CD14-positive monocyte (primary cell): ENCODE measurements at regions not wholly inside any gene's neighbourhood (a gene's known extent, or its start where the extent isn't known, plus 50 kb on each side); places are given as distances from the start of the nearest gene placed in this dataset.

Experiments
- DNase-seq, 3 donors: peaks; one replicate each; pipeline ENCODE4 v3.0.0-alpha.2; 2011 to 2022
- H2AFZ ChIP-seq: 2 replicates; pipeline ENCODE4 v1.6.0; 2012; ENCODE audit warnings: mild to moderate bottlenecking, low read depth, low read length, inconsistent platforms; ENCODE audit not compliant: insufficient read depth, poor library complexity, severe bottlenecking
- H3K27ac ChIP-seq, 2 donors: 1 replicate in 1 of 2; 2 replicates in 1 of 2; pipeline ENCODE4 v1.5.1; 2012 to 2013; ENCODE audit warnings: low read length in 2 of 2, control low read depth in 1 of 2, inconsistent platforms in 1 of 2, low read depth in 1 of 2, mild to moderate bottlenecking in 1 of 2
- H3K27me3 ChIP-seq, 2 donors: one replicate each; pipeline versions ENCODE4 v1.6.0 to v1.6.1; 2011 to 2013; ENCODE audit warnings: low read length in 2 of 2; ENCODE audit not compliant: control insufficient read depth in 2 of 2, insufficient read depth in 2 of 2
- H3K36me3 ChIP-seq, 2 donors: replicated peaks in 1 of 2; 1 replicate in 1 of 2; 2 replicates in 1 of 2; pipeline versions ENCODE4 v1.5.1 to v1.6.1; 2012 to 2013; ENCODE audit warnings: low read length in 2 of 2, control low read depth in 1 of 2, inconsistent platforms in 1 of 2, mild to moderate bottlenecking in 1 of 2; ENCODE audit not compliant: insufficient read depth in 2 of 2, control insufficient read depth in 1 of 2
- H3K4me1 ChIP-seq, 2 donors: 1 replicate in 1 of 2; 2 replicates in 1 of 2; pipeline versions ENCODE4 v1.5.1 to v1.6.1; 2012 to 2013; ENCODE audit warnings: low read length in 2 of 2, control low read depth in 1 of 2, inconsistent platforms in 1 of 2, mild to moderate bottlenecking in 1 of 2, moderate library complexity in 1 of 2; ENCODE audit not compliant: insufficient read depth in 2 of 2, control insufficient read depth in 1 of 2
- H3K4me2 ChIP-seq: replicated peaks from 2 replicates; pipeline ENCODE3; 2012; ENCODE audit warnings: low read length, moderate library complexity, mild to moderate bottlenecking; ENCODE audit not compliant: poor library complexity, severe bottlenecking; ENCODE audit errors: extremely low read depth
- H3K4me3 ChIP-seq, 3 experiments: fragments of 200-600 bp in 1 of 3; sonication (generic) in 1 of 3; replicated peaks in 1 of 3; 1 replicate in 2 of 3; 2 replicates in 1 of 3; pipeline ENCODE4 v1.5.1; 2011 to 2013; ENCODE audit warnings: low read length in 3 of 3, mild to moderate bottlenecking in 3 of 3, control low read depth in 2 of 3, low read depth in 2 of 3, inconsistent platforms in 1 of 3, moderate library complexity in 1 of 3
- H3K79me2 ChIP-seq: 2 replicates; pipeline ENCODE4 v1.6.0; 2012; ENCODE audit warnings: mild to moderate bottlenecking, control low read depth, inconsistent platforms, low read length, moderate library complexity; ENCODE audit not compliant: insufficient read depth
- H3K9ac ChIP-seq: 2 replicates; pipeline ENCODE4 v1.6.0; 2017; ENCODE audit warnings: low read length, mild to moderate bottlenecking; ENCODE audit not compliant: insufficient read depth, poor library complexity, severe bottlenecking
- H3K9me3 ChIP-seq, 2 donors: replicated peaks in 1 of 2; 1 replicate in 1 of 2; 2 replicates in 1 of 2; pipeline versions ENCODE4 v1.5.1 to v1.6.1; 2012 to 2013; ENCODE audit warnings: low read length in 2 of 2, control low read depth in 1 of 2; ENCODE audit not compliant: control insufficient read depth in 1 of 2, insufficient read depth in 1 of 2
- H4K20me1 ChIP-seq: 2 replicates; pipeline ENCODE4 v1.6.0; 2012; ENCODE audit warnings: mild to moderate bottlenecking, low read length, control low read depth, moderate library complexity; ENCODE audit not compliant: insufficient read depth
- H3K27ac Mint-ChIP-seq, 7 donors: one replicate each; pipeline ENCODE4 v1.8.0; 2020; ENCODE audit warnings: mild to moderate bottlenecking in 7 of 7, mixed read lengths in 7 of 7, moderate library complexity in 6 of 7, inconsistent platforms in 2 of 7
- H3K27me3 Mint-ChIP-seq, 3 donors: one replicate each; pipeline ENCODE4 v1.8.0; 2021 to 2022; ENCODE audit warnings: low read depth in 3 of 3, mild to moderate bottlenecking in 3 of 3, mixed read lengths in 3 of 3, moderate library complexity in 3 of 3, inconsistent platforms in 1 of 3
- H3K36me3 Mint-ChIP-seq, 2 donors: one replicate each; pipeline ENCODE4 v1.8.0; 2020; ENCODE audit warnings: mixed read lengths in 2 of 2, inconsistent platforms in 1 of 2, mild to moderate bottlenecking in 1 of 2
- H3K4me1 Mint-ChIP-seq: one replicate; pipeline ENCODE4 v1.8.0; 2020; ENCODE audit warnings: mild to moderate bottlenecking, mixed read lengths
- H3K4me3 Mint-ChIP-seq, 2 donors: one replicate each; pipeline ENCODE4 v1.8.0; 2020; ENCODE audit warnings: mild to moderate bottlenecking in 2 of 2, mixed read lengths in 2 of 2, moderate library complexity in 1 of 2
- H3K9me3 Mint-ChIP-seq, 7 donors: one replicate each; pipeline ENCODE4 v1.8.0; 2020 to 2022; ENCODE audit warnings: mixed read lengths in 7 of 7, mild to moderate bottlenecking in 6 of 7, moderate library complexity in 6 of 7, inconsistent platforms in 2 of 7
- CTCF ChIP-seq: fragments of 200-600 bp; IDR thresholded peaks from one replicate; pipeline ENCODE4 v1.8.0; 2022; ENCODE audit warnings: antibody characterized with exemption, mild to moderate bottlenecking
- WGBS: methylation state at CpG from one replicate; pipeline ENCODE4 v1.1.5; 2013; ENCODE audit warnings: missing lambda C conversion rate; ENCODE audit not compliant: insufficient coverage; 5-methylcytosine and 5-hydroxymethylcytosine counted together
- intact Hi-C, 2 donors: fragments of 100-400 bp; cut with micrococcal nuclease; formaldehyde crosslinking; loops; one replicate each; pipeline versions ENCODE4 v1.15.0 to v1.15.1; 2023

- H3K9me3 ChIP-seq, result peaks cover 26 to 35% of the 10 kb centered on the region in 2 donors
- no peak overlapping the region for H3K4me3 ChIP-seq
- H3K79me2 ChIP-seq, result no peaks in the 10 kb centered on the region
- Mint-ChIP-seq H3K4me1 (no peaks in the 10 kb centered on the region), H3K36me3 (no peaks in the 10 kb centered on the region), H3K27ac (no peak overlapping the region), H3K27me3 (peaks cover 0 to 2% (median 0%) of the 10 kb centered on the region in 3 donors), H3K9me3 (peaks cover 11 to 36% (median 20%) of the 10 kb centered on the region in 7 donors), H3K4me3 (no peak overlapping the region)
- no peak for DNase-seq
- no peak overlapping the region for H2AFZ ChIP-seq
- H3K9ac ChIP-seq, result no peak overlapping the region
- H4K20me1 ChIP-seq, result no peaks in the 10 kb centered on the region
- H3K27me3 ChIP-seq, result no peaks in the 10 kb centered on the region
- intact Hi-C loops, result no loop called here
- no peaks in the 10 kb centered on the region for H3K4me1 ChIP-seq
- no peak for TF ChIP-seq CTCF
- WGBS, result 100% methylated on average over 1 of the region's 1 CpG
- no peaks in the 10 kb centered on the region for H3K36me3 ChIP-seq
- no peak overlapping the region for H3K4me2 ChIP-seq
- no peak overlapping the region for H3K27ac ChIP-seq
Observed at GRCh38 chr14:66216763-66217162, 269.4 kb upstream of the CCDC196 start.

GRCh38 chr14:66219886-66220285 is 266.3 kb upstream of the CCDC196 start:
- Histone ChIP-seq H3K9ac (no peak overlapping the region), H3K27me3 (no peaks in the 10 kb centered on the region), H2AFZ (no peak overlapping the region), H4K20me1 (no peaks in the 10 kb centered on the region), H3K27ac (no peak overlapping the region), H3K9me3 (peaks cover 19 to 35% of the 10 kb centered on the region in 2 donors), H3K4me2 (no peak overlapping the region), H3K4me3 (no peak overlapping the region), H3K79me2 (no peaks in the 10 kb centered on the region), H3K4me1 (no peaks in the 10 kb centered on the region), H3K36me3 (no peaks in the 10 kb centered on the region)
- Mint-ChIP-seq H3K36me3 (no peaks in the 10 kb centered on the region), H3K4me3 (no peak overlapping the region), H3K4me1 (no peaks in the 10 kb centered on the region), H3K27ac (no peak overlapping the region), H3K9me3 (peaks cover 3 to 30% (median 13%) of the 10 kb centered on the region in 7 donors), H3K27me3 (peaks cover 0 to 2% (median 0%) of the 10 kb centered on the region in 3 donors)
- intact Hi-C loops, result no loop called here
- WGBS, result 100% methylated on average over 1 of the region's 3 CpGs
- DNase-seq, result no peak
- TF ChIP-seq CTCF, result no peak
